Naive thymus-derived CD4-positive, alpha-beta T cell (primary cell): ENCODE measurements at regions not wholly inside any gene's neighbourhood (a gene's known extent, or its start where the extent isn't known, plus 50 kb on each side); places are given as distances from the start of the nearest gene placed in this dataset.

ENCODE experiments used
- ATAC-seq: fragments of 150-1000 bp; cut with Tn5 transposase; 2 replicates; pipeline ENCODE4 v1.10.0; 2021; ENCODE audit warnings: mild to moderate bottlenecking, moderate library complexity
- CTCF ChIA-PET: fragments of 350-600 bp; sonication (Branson Sonifier 250); formaldehyde crosslinking; loops from one replicate; lab custom pipeline; 2021; ENCODE audit warnings: antibody characterized with exemption; lab: Charles Lee
- POLR2A ChIA-PET: fragments of 350-600 bp; sonication (Branson Sonifier 250); formaldehyde crosslinking; loops from one replicate; lab custom pipeline; 2021; ENCODE audit warnings: antibody characterized with exemption, inconsistent platforms; lab: Charles Lee
- DNase-seq, 9 donors: peaks; one replicate each; pipeline versions ENCODE4 v3.0.0 to v3.0.0-alpha.2; 2020 to 2022; ENCODE audit warnings: mixed read lengths in 1 of 9
- H3K27ac ChIP-seq: one replicate; pipeline ENCODE4 v1.7.0; 2013; ENCODE audit warnings: mild to moderate bottlenecking, low read depth, low read length, moderate library complexity
- H3K27me3 ChIP-seq, 2 donors: one replicate each; pipeline ENCODE4 v1.7.0; 2013; ENCODE audit warnings: low read length in 2 of 2, mild to moderate bottlenecking in 2 of 2, moderate library complexity in 2 of 2; ENCODE audit not compliant: control insufficient read depth in 2 of 2, insufficient read depth in 2 of 2
- H3K36me3 ChIP-seq, 3 experiments: 1 replicate in 2 of 3; 2 replicates in 1 of 3; pipeline ENCODE4 v1.7.0; 2013; ENCODE audit warnings: low read length in 3 of 3, mild to moderate bottlenecking in 3 of 3, moderate library complexity in 1 of 3; ENCODE audit not compliant: insufficient read depth in 3 of 3, control insufficient read depth in 2 of 3
- H3K4me1 ChIP-seq, 2 donors: one replicate each; pipeline ENCODE4 v1.7.0; 2013; ENCODE audit warnings: low read length in 2 of 2, mild to moderate bottlenecking in 2 of 2, moderate library complexity in 1 of 2; ENCODE audit not compliant: control insufficient read depth in 2 of 2, insufficient read depth in 2 of 2
- H3K4me3 ChIP-seq: 2 replicates; pipeline ENCODE4 v1.7.0; 2013; ENCODE audit warnings: mild to moderate bottlenecking, low read length
- H3K9me3 ChIP-seq, 3 experiments: 1 replicate in 2 of 3; 2 replicates in 1 of 3; pipeline ENCODE4 v1.7.0; 2013; ENCODE audit warnings: low read length in 3 of 3; ENCODE audit not compliant: control insufficient read depth in 2 of 3
- H3K27ac Mint-ChIP-seq, 9 donors: one replicate each; pipeline ENCODE4 v1.8.0; 2020 to 2022; ENCODE audit warnings: mixed read lengths in 9 of 9, mild to moderate bottlenecking in 8 of 9, moderate library complexity in 5 of 9, inconsistent platforms in 2 of 9
- H3K27me3 Mint-ChIP-seq, 5 donors: one replicate each; pipeline ENCODE4 v1.8.0; 2021 to 2022; ENCODE audit warnings: mixed read lengths in 5 of 5, mild to moderate bottlenecking in 1 of 5
- H3K36me3 Mint-ChIP-seq, 5 donors: one replicate each; pipeline ENCODE4 v1.8.0; 2020 to 2022; ENCODE audit warnings: mixed read lengths in 5 of 5, mild to moderate bottlenecking in 3 of 5, inconsistent platforms in 1 of 5
- H3K4me1 Mint-ChIP-seq, 7 donors: one replicate each; pipeline ENCODE4 v1.8.0; 2020 to 2022; ENCODE audit warnings: mixed read lengths in 7 of 7, mild to moderate bottlenecking in 3 of 7, inconsistent platforms in 1 of 7
- H3K4me3 Mint-ChIP-seq, 10 donors: one replicate each; pipeline ENCODE4 v1.8.0; 2020 to 2022; ENCODE audit warnings: mild to moderate bottlenecking in 10 of 10, mixed read lengths in 10 of 10, moderate library complexity in 6 of 10, inconsistent platforms in 2 of 10
- H3K9me3 Mint-ChIP-seq, 11 donors: one replicate each; pipeline ENCODE4 v1.8.0; 2020 to 2022; ENCODE audit warnings: mixed read lengths in 11 of 11, mild to moderate bottlenecking in 4 of 11, inconsistent platforms in 1 of 11, moderate library complexity in 1 of 11
- intact Hi-C, 2 donors: fragments of 100-400 bp; cut with micrococcal nuclease; formaldehyde crosslinking; loops; one replicate each; pipeline ENCODE4 v1.15.1; 2023

- no peaks in the 10 kb centered on the region for H3K36me3 Mint-ChIP-seq
- Histone ChIP-seq H3K36me3 (no peaks in the 10 kb centered on the region), H3K27me3 (no peaks in the 10 kb centered on the region), H3K4me1 (no peaks in the 10 kb centered on the region), H3K9me3 (no peaks in the 10 kb centered on the region), H3K4me3 (no peak overlapping the region), H3K27ac (no peak overlapping the region)
- H3K4me1 Mint-ChIP-seq = no peaks in the 10 kb centered on the region
- ATAC-seq (no peak), DNase-seq (no peak)
- intact Hi-C loops = no loop called here
- H3K9me3 Mint-ChIP-seq = no peaks in the 10 kb centered on the region
- CTCF ChIA-PET = interaction anchor here (0.6 kb wide), 1 partner anchor 304 kb away, joined by 3 read pairs; no protein-coding TSS in a partner anchor
- no peak overlapping the region for H3K27ac Mint-ChIP-seq
- peaks cover 0 to 7% (median 0%) of the 10 kb centered on the region in 5 donors for H3K27me3 Mint-ChIP-seq
- no peak overlapping the region for H3K4me3 Mint-ChIP-seq
- POLR2A ChIA-PET = no interaction called here
Measured at GRCh38 chr12:107144441-107144840, 51.1 kb upstream of the CRY1 start.

- Mint-ChIP-seq H3K4me3 (no peak overlapping the region), H3K27me3 (peaks cover 0 to 7% (median 0%) of the 10 kb centered on the region in 5 donors), H3K4me1 (no peaks in the 10 kb centered on the region), H3K36me3 (no peaks in the 10 kb centered on the region), H3K9me3 (no peaks in the 10 kb centered on the region), H3K27ac (no peak overlapping the region)
- no peaks in the 10 kb centered on the region for H3K36me3 ChIP-seq
- H3K9me3 ChIP-seq = no peaks in the 10 kb centered on the region
- intact Hi-C loops = no loop called here
- POLR2A ChIA-PET = no interaction called here
- H3K27ac ChIP-seq = no peak overlapping the region
- DNase-seq (no peak), ATAC-seq (no peak)
- H3K4me3 ChIP-seq = no peak overlapping the region
- no peaks in the 10 kb centered on the region for H3K27me3 ChIP-seq
- no peaks in the 10 kb centered on the region for H3K4me1 ChIP-seq
- CTCF ChIA-PET = no interaction called here
Measured at GRCh38 chr12:107144990-107145389, 51.6 kb upstream of the CRY1 start.

GRCh38 chr12:107145397-107145796, 52.0 kb upstream of the CRY1 start:
- Mint-ChIP-seq H3K4me3 (no peak overlapping the region), H3K9me3 (no peaks in the 10 kb centered on the region), H3K4me1 (no peaks in the 10 kb centered on the region), H3K27ac (no peak overlapping the region), H3K27me3 (peaks cover 0 to 7% (median 0%) of the 10 kb centered on the region in 5 donors), H3K36me3 (no peaks in the 10 kb centered on the region)
- Histone ChIP-seq H3K27ac (no peak overlapping the region), H3K4me3 (no peak overlapping the region), H3K4me1 (no peaks in the 10 kb centered on the region), H3K36me3 (no peaks in the 10 kb centered on the region), H3K27me3 (no peaks in the 10 kb centered on the region), H3K9me3 (no peaks in the 10 kb centered on the region)
- intact Hi-C loops = no loop called here
- ChIA-PET CTCF (no interaction called here), POLR2A (no interaction called here)
- no peak for DNase-seq
- ATAC-seq = no peak

- H3K27ac Mint-ChIP-seq = no peak overlapping the region
- no peaks in the 10 kb centered on the region for H3K36me3 Mint-ChIP-seq
- Histone ChIP-seq H3K9me3 (no peaks in the 10 kb centered on the region), H3K4me1 (no peaks in the 10 kb centered on the region), H3K36me3 (no peaks in the 10 kb centered on the region), H3K4me3 (no peak overlapping the region), H3K27ac (no peak overlapping the region), H3K27me3 (no peaks in the 10 kb centered on the region)
- ChIA-PET CTCF (no interaction called here), POLR2A (no interaction called here)
- intact Hi-C loops = no loop called here
- no peak overlapping the region for H3K4me3 Mint-ChIP-seq
- H3K27me3 Mint-ChIP-seq = peaks cover 0 to 7% (median 0%) of the 10 kb centered on the region in 5 donors
- H3K9me3 Mint-ChIP-seq = peaks cover 0 to 3% (median 0%) of the 10 kb centered on the region in 11 donors
- ATAC-seq (no peak), DNase-seq (no peak)
- no peaks in the 10 kb centered on the region for H3K4me1 Mint-ChIP-seq
Measured at GRCh38 chr12:107148107-107148506, 54.8 kb upstream of the CRY1 start.

- H3K4me3 Mint-ChIP-seq = no peak overlapping the region
- ATAC-seq = no peak
- Histone ChIP-seq H3K9me3 (no peaks in the 10 kb centered on the region), H3K36me3 (no peaks in the 10 kb centered on the region), H3K27me3 (no peaks in the 10 kb centered on the region), H3K4me3 (no peak overlapping the region), H3K27ac (no peak overlapping the region), H3K4me1 (no peaks in the 10 kb centered on the region)
- ChIA-PET CTCF (no interaction called here), POLR2A (no interaction called here)
- no peak overlapping the region for H3K27ac Mint-ChIP-seq
- intact Hi-C loops = no loop called here
- H3K4me1 Mint-ChIP-seq = no peaks in the 10 kb centered on the region
- peaks cover 0 to 10% (median 4%) of the 10 kb centered on the region in 11 donors for H3K9me3 Mint-ChIP-seq
- H3K27me3 Mint-ChIP-seq = peaks cover 6 to 17% (median 11%) of the 10 kb centered on the region in 5 donors
- peaks cover 0 to 6% (median 0%) of the 10 kb centered on the region in 5 donors for H3K36me3 Mint-ChIP-seq
- no peak for DNase-seq
Measured at GRCh38 chr12:107152315-107152714, 59.0 kb upstream of the CRY1 start.

GRCh38 chr12:107159384-107159900, 66.1 kb upstream of the CRY1 start:
- Histone ChIP-seq H3K36me3 (no peaks in the 10 kb centered on the region), H3K4me1 (no peaks in the 10 kb centered on the region), H3K9me3 (no peaks in the 10 kb centered on the region), H3K27ac (no peak overlapping the region), H3K4me3 (no peak overlapping the region), H3K27me3 (no peaks in the 10 kb centered on the region)
- Mint-ChIP-seq H3K4me3 (no peak overlapping the region), H3K9me3 (no peaks in the 10 kb centered on the region), H3K27me3 (peaks cover 17 to 50% (median 38%) of the 10 kb centered on the region in 5 donors), H3K36me3 (peaks cover 0 to 6% (median 0%) of the 10 kb centered on the region in 5 donors), H3K4me1 (no peaks in the 10 kb centered on the region), H3K27ac (no peak overlapping the region)
- CTCF ChIA-PET = no interaction called here
- no peak for ATAC-seq
- intact Hi-C loops = no loop called here
- POLR2A ChIA-PET = no interaction called here
- DNase-seq = no peak

GRCh38 chr12:107163413-107163812, 70.1 kb upstream of the CRY1 start:
- Histone ChIP-seq H3K4me3 (no peak overlapping the region), H3K4me1 (no peaks in the 10 kb centered on the region), H3K27ac (no peak overlapping the region), H3K27me3 (peaks cover 0 to 3% of the 10 kb centered on the region in 2 donors), H3K36me3 (no peaks in the 10 kb centered on the region), H3K9me3 (no peaks in the 10 kb centered on the region)
- no peak overlapping the region for H3K27ac Mint-ChIP-seq
- ChIA-PET POLR2A (no interaction called here), CTCF (no interaction called here)
- DNase-seq (no peak), ATAC-seq (no peak)
- no peaks in the 10 kb centered on the region for H3K9me3 Mint-ChIP-seq
- H3K27me3 Mint-ChIP-seq = peaks cover 11 to 37% (median 28%) of the 10 kb centered on the region in 5 donors
- no peaks in the 10 kb centered on the region for H3K36me3 Mint-ChIP-seq
- no peak overlapping the region for H3K4me3 Mint-ChIP-seq
- H3K4me1 Mint-ChIP-seq = no peaks in the 10 kb centered on the region
- intact Hi-C loops = no loop called here
